Endothelial cell of umbilical vein (primary cell): ENCODE measurements at regions not wholly inside any gene's neighbourhood (a gene's known extent, or its start where the extent isn't known, plus 50 kb on each side); places are given as distances from the start of the nearest gene placed in this dataset.

ENCODE experiments used
- BruUV-seq: library from RNA; stranded (reverse); fragments of 400-500 nt; replicated peaks from 2 replicates; lab custom pipeline; 2021; lab: Mats Ljungman, UMichigan
- CTCF ChIA-PET: fragments of 300-600, 350-600 bp; sonication (Branson Sonifier 250); formaldehyde crosslinking; loops from one replicate; lab custom pipeline; 2021; ENCODE audit warnings: antibody characterized with exemption, inconsistent platforms; lab: Charles Lee
- POLR2A ChIA-PET: fragments of 300-600, 350-600 bp; sonication (Branson Sonifier 250); formaldehyde crosslinking; loops from one replicate; lab custom pipeline; 2021; ENCODE audit warnings: antibody characterized with exemption, inconsistent platforms; lab: Charles Lee
- DNase-seq: peaks from one replicate; pipeline ENCODE4 v3.0.0-alpha.2; 2011; ENCODE audit warnings: low read depth, low spot score
- FAIRE-seq: peaks from 2 replicates; lab custom pipeline; 2011; peaks lifted over from hg19 to GRCh38; lab: Jason Lieb, UNC
- H2AFZ ChIP-seq: 2 replicates; pipeline ENCODE4 v1.6.0; 2012; ENCODE audit warnings: low read depth, low read length, control low read depth, inconsistent platforms
- H3K27ac ChIP-seq: 2 replicates; pipeline ENCODE4 v1.5.1; 2011; ENCODE audit warnings: low read depth, mild to moderate bottlenecking, control low read depth, low read length, moderate library complexity; ENCODE audit not compliant: insufficient read depth
- H3K27me3 ChIP-seq, 2 experiments: 2 replicates each; pipeline versions ENCODE4 v1.6.0 to v1.6.1; 2011; ENCODE audit warnings: low read length in 2 of 2, mixed read lengths in 1 of 2; ENCODE audit not compliant: control insufficient read depth in 2 of 2, insufficient read depth in 2 of 2
- H3K36me3 ChIP-seq, 2 experiments: 2 replicates in 1 of 2; 3 replicates in 1 of 2; pipeline ENCODE4 v1.5.1; 2011; ENCODE audit warnings: low read length in 2 of 2, mild to moderate bottlenecking in 1 of 2, moderate library complexity in 1 of 2; ENCODE audit not compliant: control insufficient read depth in 2 of 2, insufficient read depth in 2 of 2; ENCODE audit errors: extremely low read depth in 1 of 2
- H3K4me1 ChIP-seq: 3 replicates; pipeline ENCODE4 v1.5.1; 2011; ENCODE audit warnings: mild to moderate bottlenecking, low read length; ENCODE audit not compliant: control insufficient read depth, insufficient read depth; ENCODE audit errors: extremely low read depth
- H3K4me2 ChIP-seq: 2 replicates; pipeline ENCODE4 v1.6.1; 2011; ENCODE audit warnings: low read length, control low read depth, mixed read lengths; ENCODE audit not compliant: insufficient read depth
- H3K4me3 ChIP-seq, 3 experiments: fragments of 200-600 bp in 1 of 3; sonication (generic), shearing (Covaris generic) in 1 of 3; replicated peaks in 1 of 3; 2 replicates each; pipeline ENCODE4 v1.5.1; 2011 to 2016; ENCODE audit warnings: control low read depth in 3 of 3, low read length in 3 of 3, mild to moderate bottlenecking in 2 of 3, inconsistent platforms in 1 of 3, low read depth in 1 of 3, moderate library complexity in 1 of 3; ENCODE audit not compliant: insufficient read depth in 1 of 3
- H3K79me2 ChIP-seq: 2 replicates; pipeline ENCODE4 v1.6.0; 2012; ENCODE audit warnings: low read length, inconsistent platforms; ENCODE audit not compliant: control insufficient read depth, insufficient read depth
- H3K9ac ChIP-seq: replicated peaks from 2 replicates; pipeline ENCODE3; 2011; ENCODE audit warnings: low read length, control low read depth; ENCODE audit not compliant: insufficient read depth; ENCODE audit errors: extremely low read depth
- H3K9me1 ChIP-seq: replicated peaks from 3 replicates; pipeline ENCODE4 v1.6.0; 2011; ENCODE audit warnings: mild to moderate bottlenecking, low read length; ENCODE audit not compliant: control insufficient read depth, insufficient read depth; ENCODE audit errors: extremely low read depth
- H3K9me3 ChIP-seq: replicated peaks from 2 replicates; pipeline ENCODE4 v1.5.1; 2012; ENCODE audit warnings: low read length, inconsistent platforms; ENCODE audit not compliant: control insufficient read depth, insufficient read depth
- H4K20me1 ChIP-seq: replicated peaks from 2 replicates; pipeline ENCODE3; 2011; ENCODE audit warnings: mild to moderate bottlenecking, low read length; ENCODE audit not compliant: control insufficient read depth, insufficient read depth; ENCODE audit errors: extremely low read depth
- CTCF ChIP-seq, 2 donors: IDR thresholded peaks; 1 replicate in 1 of 2; 2 replicates in 1 of 2; pipeline ENCODE4 v1.5.1; 2011; ENCODE audit warnings: low read length in 2 of 2, mild to moderate bottlenecking in 2 of 2, moderate library complexity in 2 of 2, control low read depth in 1 of 2, inconsistent platforms in 1 of 2, low read depth in 1 of 2; ENCODE audit not compliant: insufficient read depth in 1 of 2; ENCODE audit errors: extremely low read depth in 1 of 2
- EZH2 ChIP-seq: IDR thresholded peaks from 2 replicates; pipeline ENCODE4 v1.6.1; 2012; ENCODE audit warnings: borderline replicate concordance, low read depth, mild to moderate bottlenecking, moderate library complexity, low read length, inconsistent platforms; ENCODE audit not compliant: severe bottlenecking
- FOS ChIP-seq: IDR thresholded peaks from 2 replicates; pipeline ENCODE4 v1.6.1; 2011; ENCODE audit warnings: mild to moderate bottlenecking, low read length, moderate library complexity, borderline replicate concordance; ENCODE audit not compliant: insufficient read depth
- GATA2 ChIP-seq: IDR thresholded peaks from 2 replicates; pipeline ENCODE4 v1.7.0; 2011; ENCODE audit warnings: low read depth, mild to moderate bottlenecking, moderate library complexity, mixed read lengths, low read length; ENCODE audit not compliant: insufficient read length, insufficient read depth
- JUN ChIP-seq: IDR thresholded peaks from 2 replicates; pipeline ENCODE4 v1.6.1; 2011; ENCODE audit warnings: borderline replicate concordance, low read depth; ENCODE audit not compliant: insufficient read length, insufficient read depth
- MAX ChIP-seq: IDR thresholded peaks from 2 replicates; pipeline ENCODE4 v1.6.1; 2011; ENCODE audit not compliant: insufficient read depth, insufficient read length
- MYC ChIP-seq: IDR thresholded peaks from one replicate; pipeline ENCODE4 v1.6.1; 2011; ENCODE audit warnings: mild to moderate bottlenecking, low read depth, low read length
- POLR2A ChIP-seq: IDR thresholded peaks from 2 replicates; pipeline ENCODE4 v1.6.1; 2012; ENCODE audit warnings: low read depth, mild to moderate bottlenecking, control low read depth, low read length
- POLR2AphosphoS5 ChIP-seq: IDR thresholded peaks from 2 replicates; pipeline ENCODE4 v1.6.1; 2012; ENCODE audit warnings: low read depth, mild to moderate bottlenecking, control low read depth, low read length, moderate library complexity; ENCODE audit not compliant: insufficient read depth
- dilution Hi-C: fragments of 300-500 bp; cut with MboI; formaldehyde crosslinking; loops from one replicate; pipeline ENCODE4 v1.15.0; 2019; ENCODE audit warnings: low sequenced_read_pairs; ENCODE audit not compliant: extremely low pct_ligation_motif_present
- intact Hi-C: fragments of 100-400 bp; cut with micrococcal nuclease; formaldehyde crosslinking; loops from one replicate; pipeline ENCODE4 v1.10.0; 2022

DNA sequence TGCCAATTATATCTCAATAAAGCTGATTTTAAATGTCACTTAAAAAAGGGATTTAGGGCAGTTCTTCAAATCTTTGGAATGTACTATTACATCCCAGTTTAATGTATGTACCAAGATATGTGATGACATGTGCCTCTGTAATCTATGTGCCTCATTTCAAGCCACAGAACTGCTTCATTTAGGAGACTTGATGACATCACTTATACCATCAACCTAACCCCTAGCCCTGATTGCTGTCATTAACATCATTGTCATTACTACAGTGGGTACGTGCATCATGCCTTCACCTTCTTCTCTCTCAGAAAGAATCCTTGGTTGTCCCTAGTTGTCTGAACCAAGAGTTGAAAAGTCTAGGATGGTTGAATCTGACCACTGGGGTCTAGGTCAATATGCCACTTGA is 134.3 kb upstream of the RAB11FIP2 start:
- BruUV-seq, result no TSS peak
- Histone ChIP-seq H2AFZ (no peak overlapping the region), H3K9ac (no peak overlapping the region), H3K4me2 (no peak overlapping the region), H3K4me1 (no peaks in the 10 kb centered on the region), H4K20me1 (no peaks in the 10 kb centered on the region), H3K9me3 (peaks cover 4% of the 10 kb centered on the region), H3K9me1 (no peaks in the 10 kb centered on the region), H3K36me3 (no peaks in the 10 kb centered on the region), H3K79me2 (no peaks in the 10 kb centered on the region), H3K4me3 (no peak overlapping the region), H3K27me3 (no peaks in the 10 kb centered on the region), H3K27ac (no peak overlapping the region)
- CTCF ChIA-PET, result no interaction called here
- TF ChIP-seq FOS (no peak), MAX (no peak), POLR2AphosphoS5 (no peak), MYC (no peak), POLR2A (no peak), EZH2 (no peak), JUN (no peak), CTCF (IDR thresholded peaks at IDR 0.05; ENCODE audit: extremely low read depth in 1 of 2, insufficient read depth in 1 of 2, low read depth in 1 of 2, low read length in 2 of 2) (no peak), GATA2 (no peak)
- no peak for FAIRE-seq
- no peak for DNase-seq
- POLR2A ChIA-PET, result no interaction called here
- dilution Hi-C loops, result no loop called here
- intact Hi-C loops, result no loop called here
